GM11168 (cell line): ENCODE measurements at regions not wholly inside any gene's neighbourhood (a gene's known extent, or its start where the extent isn't known, plus 50 kb on each side); places are given as distances from the start of the nearest gene placed in this dataset.

ENCODE experiments used
- in situ Hi-C: fragments of 300-500 bp; cut with MboI; formaldehyde crosslinking; loops from one replicate; pipeline ENCODE4 v1.12.0; 2022; ENCODE audit warnings: low sequenced_read_pairs; ENCODE audit not compliant: unreplicated experiment

DNA sequence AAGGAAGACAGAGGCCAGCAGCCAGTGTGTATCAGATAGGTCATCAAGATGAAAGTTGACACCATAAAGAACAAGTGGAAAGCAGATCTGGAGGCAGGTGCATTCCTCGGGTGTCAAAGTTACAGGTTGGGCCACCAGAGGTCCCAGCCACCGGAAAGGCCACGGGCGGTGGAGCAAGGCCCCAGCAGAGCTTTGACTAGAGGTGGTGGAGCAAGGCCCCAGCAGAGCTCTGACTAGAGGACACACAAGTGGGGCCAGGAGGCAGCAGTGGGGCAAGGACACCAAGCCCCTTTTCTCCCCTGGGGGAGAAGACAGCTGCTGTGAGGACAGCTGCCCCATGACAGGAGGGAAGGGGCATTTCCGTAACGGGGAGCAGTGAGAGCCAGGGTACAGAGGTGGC lies 115.1 kb downstream of the GYPC start:
- in situ Hi-C loops: loop anchor here (25.0 kb wide), 1 partner anchor 509 kb away; no protein-coding TSS in a partner anchor

DNA sequence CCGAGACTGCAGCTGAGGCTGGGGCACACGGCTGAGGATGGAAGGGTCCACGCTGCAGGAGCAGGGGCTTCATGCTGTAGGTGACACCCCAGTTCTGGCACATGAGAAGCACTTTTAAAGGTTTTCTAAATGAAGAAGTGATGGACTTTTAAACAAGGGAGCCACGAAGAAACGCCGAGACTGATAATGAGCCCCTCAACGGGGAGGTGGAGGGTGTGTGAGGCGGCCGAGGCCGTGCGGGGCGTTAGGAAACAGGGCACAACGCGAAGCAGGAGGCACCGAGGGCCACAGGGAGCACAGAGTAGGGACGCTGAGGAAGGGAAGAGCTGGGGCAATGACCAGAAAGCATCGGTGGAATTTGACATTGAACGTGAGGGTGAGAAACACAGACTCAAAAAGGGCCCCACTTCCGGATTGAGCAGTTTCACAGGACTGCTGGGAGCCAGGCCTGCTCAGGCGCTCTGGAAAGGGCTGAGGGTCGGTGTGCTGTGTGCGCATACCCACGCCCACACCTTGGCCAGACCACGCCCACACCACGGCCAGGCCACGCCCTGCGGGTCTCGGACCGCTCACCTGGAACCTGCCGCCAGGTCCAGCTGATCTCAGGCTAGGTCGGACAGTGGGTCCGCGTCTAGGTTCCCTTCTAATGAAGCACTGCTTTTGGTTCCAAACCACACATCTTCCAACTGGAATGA lies 115.7 kb downstream of the GYPC start:
- in situ Hi-C loops: loop anchor here (25.0 kb wide), 1 partner anchor 509 kb away; no protein-coding TSS in a partner anchor

DNA sequence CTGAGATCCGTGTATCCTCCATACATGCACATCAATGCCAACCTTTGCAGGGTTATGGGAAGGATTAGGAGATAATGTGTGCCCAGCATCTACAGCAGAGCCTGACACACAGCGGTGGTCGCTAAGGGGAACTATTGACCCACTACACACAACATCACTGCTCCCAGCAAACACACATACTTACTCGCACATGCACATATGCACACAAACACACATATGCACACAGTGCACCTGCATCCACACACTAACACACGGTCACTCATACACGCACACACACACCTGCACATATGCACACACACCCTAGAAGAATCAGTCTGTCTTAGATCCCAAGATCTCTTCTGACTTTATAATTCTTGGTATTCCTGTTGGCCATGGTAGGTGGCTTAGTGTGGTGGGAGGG lies 118.3 kb downstream of the GYPC start:
- in situ Hi-C loops: loop anchor here (25.0 kb wide), 1 partner anchor 512 kb away; no protein-coding TSS in a partner anchor

DNA sequence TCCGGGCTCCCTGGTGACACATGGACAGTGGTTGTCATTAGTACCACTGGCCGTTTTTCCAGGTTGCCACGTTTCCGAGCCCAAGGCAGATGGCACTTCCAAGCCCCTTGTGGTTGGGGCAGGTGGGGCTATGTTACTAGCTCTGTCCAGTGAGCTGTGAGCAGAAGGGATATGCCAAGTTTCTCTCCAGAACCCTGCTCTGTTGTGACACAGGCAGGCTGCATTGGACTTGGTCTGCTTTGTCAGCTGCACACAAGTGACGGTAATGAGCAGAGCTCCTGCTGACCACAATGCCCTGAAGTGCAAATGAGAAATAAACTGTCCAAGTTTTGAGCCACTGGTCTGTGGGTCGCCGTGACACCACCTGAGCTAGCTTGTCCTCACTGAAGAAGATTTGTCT lies 118.8 kb downstream of the GYPC start:
- in situ Hi-C loops: loop anchor here (5.0 to 25.0 kb wide), 2 partner anchors 252 to 512 kb away; no protein-coding TSS in a partner anchor

DNA sequence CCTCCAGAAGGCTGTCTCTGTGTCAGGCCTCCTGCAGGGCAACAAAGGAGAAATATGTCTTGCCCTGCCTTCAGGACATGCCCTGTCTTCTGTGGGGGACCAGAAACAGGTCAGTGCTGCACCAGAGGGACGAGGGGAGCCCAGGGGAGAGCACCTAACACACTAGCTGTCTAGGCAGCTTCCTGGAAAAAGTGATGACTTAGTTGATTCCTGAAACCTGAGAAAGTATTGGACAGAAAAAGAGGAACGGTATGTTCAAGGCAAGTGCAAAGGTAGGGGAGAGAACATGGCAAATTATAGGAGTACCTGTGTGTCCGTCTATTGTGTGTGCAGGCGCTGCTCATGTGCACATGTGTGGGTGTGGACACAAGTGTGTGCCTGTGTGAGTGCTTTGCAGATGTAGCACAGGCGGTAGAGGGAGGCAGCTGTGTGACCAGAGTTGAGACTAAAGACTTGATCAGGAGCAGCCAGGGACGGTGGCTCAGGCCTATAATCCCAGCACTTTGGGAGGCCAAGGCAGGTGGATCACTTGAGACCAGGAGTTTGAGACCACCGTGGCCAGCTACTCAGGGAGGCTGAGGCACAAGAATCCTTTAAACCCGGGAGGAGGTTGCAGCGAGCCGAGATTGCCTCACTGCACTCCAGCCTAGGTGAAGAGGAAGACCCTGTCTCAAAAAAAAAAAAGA lies 119.5 kb downstream of the GYPC start:
- in situ Hi-C loops: loop anchor here (5.0 kb wide), 1 partner anchor 253 kb away; no protein-coding TSS in a partner anchor

DNA sequence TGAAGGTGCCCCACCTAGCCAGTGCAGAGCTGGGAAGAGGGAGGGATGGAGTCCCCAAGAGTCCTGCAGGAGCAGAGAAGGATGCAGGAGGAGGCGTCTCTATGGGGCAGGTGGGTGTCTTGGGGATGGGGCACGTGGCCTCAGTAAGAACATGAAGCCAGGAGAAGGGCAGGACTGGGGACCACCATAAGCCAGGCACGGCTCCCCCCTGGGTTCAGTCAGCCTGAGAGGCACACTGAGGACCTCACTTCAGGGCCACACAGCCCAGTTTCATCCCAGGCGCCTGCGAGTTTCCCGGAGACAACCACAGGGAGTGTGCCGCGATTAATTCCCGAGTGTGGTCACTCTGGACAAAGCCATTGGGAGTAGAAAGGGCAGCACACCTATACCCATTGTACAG lies 120.3 kb downstream of the GYPC start:
- in situ Hi-C loops: loop anchor here (5.0 kb wide), 1 partner anchor 254 kb away; no protein-coding TSS in a partner anchor

DNA sequence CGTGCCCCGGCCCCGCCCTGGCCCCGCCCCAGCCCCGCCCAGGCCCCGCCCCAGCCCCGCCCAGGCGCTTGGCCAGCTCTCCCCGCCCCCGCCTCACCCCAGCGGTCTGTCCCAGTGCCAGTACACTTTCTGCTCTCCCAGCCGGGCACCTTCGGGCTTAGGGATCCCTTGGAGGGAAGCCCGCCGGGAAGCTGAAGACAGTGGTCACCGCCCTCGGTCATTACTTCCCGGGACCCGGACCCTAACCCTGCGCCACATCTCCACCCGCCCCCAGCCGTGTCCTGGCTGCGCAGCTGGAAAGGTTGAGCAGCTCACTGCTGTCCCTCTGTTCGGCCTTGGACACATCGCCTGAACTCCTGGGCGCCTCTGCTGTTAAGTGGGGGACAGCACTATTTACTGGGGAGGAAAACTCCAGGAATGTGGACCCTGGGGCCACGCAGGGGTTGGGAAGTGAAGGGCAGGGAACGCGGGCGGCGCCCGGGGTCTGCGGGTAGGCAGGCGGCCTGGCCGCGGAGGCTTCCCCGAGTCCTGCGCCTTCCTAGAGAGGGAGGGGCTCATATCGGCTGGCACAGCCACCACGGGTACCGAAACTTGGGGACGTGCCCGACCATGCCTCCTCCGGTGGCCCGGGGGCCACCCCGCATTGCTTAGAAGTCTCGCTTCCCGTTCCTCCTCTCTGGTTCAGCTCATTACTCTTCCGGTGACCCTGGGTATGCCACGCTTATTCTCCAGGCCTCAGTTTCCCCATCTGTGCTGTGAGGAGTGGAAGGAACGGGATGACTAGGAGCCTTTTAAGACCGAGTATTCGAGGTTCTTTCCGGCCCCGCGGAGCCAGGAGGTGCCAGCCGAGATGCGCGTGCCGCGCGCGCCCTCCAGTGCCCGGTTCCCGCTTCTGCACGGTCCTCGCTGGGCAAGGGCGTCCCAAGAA lies 121.0 kb downstream of the GYPC start:
- in situ Hi-C loops: loop anchor here (5.0 kb wide), 1 partner anchor 255 kb away; no protein-coding TSS in a partner anchor

DNA sequence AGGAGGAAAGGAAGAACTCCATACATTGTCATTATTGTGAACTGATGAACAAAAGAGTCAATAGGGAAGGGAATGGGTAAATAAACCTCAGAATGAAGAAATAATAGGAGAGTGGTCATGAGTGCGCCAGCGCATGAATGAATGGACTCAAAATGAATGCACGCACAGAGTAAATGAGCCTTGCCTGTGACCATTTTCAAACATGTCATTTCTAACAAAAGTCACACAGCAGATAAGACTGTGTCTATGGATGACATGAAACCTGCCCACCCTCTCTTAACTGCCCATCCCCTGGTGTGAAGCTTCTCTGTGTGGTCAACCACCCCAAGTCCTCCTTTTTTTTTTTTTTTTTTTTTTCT lies 121.1 kb upstream of the TEX51 start:
- in situ Hi-C loops: loop anchor here (5.0 kb wide), 1 partner anchor 255 kb away; no protein-coding TSS in a partner anchor

DNA sequence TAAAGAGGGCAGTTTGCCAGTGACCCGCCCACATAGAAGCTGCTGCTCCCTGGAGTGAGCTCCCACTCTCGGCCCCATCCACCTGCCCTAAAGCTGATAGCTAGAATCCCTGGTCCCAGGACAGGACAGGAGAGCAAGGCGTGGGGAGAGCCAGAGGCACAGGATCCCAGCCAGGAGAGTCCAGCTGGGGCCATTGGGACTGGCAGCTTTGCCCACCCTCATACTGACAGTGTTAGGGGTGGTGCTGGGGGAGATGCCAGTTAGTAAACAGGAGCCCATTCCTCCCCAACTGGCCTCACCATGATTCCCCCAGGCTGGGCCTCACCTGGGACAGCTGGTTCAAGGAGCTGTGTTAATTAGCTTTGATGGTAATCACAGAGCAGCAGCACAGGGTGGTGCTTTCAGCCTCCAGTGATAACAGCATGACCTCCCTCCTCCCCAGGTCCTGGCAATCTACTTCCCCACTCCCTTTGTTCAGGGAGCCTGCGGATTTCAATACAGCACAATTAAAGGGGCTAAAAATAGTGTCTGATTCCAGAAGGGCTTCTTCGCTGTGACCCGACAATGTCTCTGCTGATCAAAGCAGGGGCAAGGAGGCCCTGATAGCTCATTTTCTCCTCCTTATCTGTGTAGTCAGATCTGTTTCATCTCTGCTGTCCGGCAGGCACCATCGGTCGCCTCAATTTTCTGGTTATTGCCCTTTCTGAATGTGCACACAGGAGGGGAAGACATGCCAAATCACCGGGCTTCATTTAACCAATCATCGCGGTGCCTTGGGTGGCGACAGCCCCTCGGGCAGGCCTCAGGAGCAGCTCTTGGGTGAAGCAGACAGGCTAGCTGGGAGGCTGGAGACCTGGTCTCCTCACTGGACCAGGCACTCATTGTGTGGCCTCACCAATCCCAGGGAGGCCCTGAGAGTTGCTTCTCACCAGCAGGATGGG lies 119.9 kb upstream of the TEX51 start:
- in situ Hi-C loops: loop anchor here (5.0 kb wide), 1 partner anchor 257 kb away; no protein-coding TSS in a partner anchor

DNA sequence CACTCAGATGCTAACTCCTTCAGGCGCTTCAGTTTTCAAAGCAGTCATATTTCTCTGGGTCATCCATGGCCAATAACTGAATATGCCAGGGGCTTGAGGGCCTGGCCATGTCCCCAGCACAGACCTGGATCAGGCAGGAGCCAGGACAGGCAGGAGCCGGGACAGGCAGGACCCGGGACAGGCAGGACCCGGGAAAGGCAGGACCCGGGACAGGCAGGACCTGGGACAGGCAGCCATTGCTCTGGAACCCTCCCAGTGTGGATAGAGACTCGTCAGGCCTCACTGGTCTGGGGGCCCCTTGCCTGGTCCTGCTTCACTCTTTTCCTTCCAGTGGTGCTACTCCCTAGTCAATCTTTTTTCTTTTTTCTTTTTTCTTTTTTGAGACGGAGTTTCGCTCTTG lies 117.5 kb upstream of the TEX51 start:
- in situ Hi-C loops: no loop called here

DNA sequence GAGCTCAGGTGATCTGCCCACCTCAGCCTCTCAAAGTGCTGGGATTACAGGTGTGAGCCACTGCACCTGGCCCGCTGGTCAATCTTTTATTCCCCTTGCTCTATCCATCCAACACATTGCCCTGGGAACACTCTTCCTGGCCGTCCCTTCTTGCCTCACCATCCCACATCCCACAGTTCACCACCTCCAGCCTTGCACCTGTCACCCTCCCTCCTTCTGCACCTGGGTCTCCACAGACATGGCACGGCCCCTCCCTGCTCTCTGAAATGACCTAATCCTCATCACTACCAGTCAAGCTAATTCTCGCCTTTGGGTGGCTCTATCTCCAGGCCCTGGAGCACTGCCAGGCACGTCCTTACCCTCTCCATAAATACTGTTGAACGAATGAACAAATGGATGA lies 116.9 kb upstream of the TEX51 start:
- in situ Hi-C loops: no loop called here

DNA sequence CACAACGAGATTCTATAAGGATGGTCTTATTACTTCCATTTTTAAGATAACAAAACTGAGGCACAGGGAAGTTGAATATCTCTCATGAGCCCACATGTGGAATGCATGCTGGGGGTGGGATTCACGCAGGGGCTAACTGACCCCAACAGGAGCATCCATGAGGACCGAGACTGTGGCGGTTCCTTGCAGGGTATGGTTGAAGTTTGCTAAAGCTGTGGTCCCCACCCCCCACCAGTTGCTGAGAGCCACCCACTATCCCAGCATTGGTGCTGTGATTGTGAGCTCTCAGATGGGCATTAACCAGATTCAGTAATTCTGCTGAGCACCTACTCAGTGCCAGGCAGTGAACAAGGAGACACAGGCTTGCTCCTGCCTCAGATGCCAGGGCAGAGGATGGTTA lies 116.0 kb upstream of the TEX51 start:
- in situ Hi-C loops: no loop called here

DNA sequence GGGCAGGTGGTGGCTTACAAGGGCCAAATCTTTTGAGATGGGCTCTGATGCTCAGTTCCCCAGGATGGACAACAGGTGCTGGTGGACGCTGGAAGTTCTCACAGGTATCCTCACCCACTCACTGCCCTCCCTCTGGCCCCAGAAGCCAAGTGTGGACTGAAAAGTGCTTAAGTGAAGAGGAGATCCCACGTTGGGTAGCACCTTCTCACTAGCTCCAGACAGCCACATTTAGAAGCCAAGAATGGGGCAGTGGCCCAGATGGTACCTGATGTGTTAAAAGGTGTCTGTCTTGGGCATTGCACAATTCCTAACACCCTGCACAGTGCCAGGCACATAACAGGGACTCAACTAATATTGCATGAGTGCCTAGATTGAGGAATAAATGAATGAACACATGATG lies 115.3 kb upstream of the TEX51 start:
- in situ Hi-C loops: no loop called here

DNA sequence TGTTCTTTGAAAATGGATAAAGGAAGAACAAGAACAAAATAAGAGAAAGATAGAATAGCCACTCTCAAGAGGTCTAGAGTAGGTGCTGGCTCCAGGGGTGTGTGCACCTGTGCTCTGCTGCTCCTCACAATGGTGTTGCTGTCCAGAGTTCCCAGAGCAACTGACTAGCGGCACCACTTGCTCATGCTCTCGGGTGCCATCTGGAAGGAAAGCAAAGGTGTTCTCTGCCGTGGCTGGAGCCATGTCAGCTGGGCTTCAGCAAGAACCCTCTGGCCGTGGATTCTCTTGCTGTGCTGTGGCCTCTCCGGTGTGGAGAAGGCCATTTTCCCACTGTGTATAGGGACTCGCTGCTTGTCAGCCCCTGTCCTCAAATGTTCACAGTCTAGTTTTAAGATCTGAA lies 114.6 kb upstream of the TEX51 start:
- in situ Hi-C loops: no loop called here

DNA sequence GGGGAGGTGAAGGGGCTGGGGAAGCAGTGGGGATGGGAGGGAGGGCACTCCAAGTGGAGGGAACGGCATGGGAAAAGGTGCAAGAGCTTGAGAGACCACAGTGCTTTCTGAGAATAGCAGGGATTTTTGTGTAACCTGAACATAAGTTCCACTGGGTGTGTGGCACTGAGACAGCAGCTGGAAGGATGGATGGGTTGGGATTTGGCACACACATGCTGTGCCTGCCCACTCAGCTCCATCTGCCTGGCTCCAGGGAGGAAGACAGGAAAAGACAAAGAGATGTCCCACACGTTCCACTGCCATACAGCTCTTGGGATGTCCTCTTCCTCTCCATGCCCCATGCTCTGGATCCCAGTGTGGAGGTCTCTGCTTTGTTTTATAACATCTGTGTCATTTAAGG lies 114.1 kb upstream of the TEX51 start:
- in situ Hi-C loops: no loop called here

DNA sequence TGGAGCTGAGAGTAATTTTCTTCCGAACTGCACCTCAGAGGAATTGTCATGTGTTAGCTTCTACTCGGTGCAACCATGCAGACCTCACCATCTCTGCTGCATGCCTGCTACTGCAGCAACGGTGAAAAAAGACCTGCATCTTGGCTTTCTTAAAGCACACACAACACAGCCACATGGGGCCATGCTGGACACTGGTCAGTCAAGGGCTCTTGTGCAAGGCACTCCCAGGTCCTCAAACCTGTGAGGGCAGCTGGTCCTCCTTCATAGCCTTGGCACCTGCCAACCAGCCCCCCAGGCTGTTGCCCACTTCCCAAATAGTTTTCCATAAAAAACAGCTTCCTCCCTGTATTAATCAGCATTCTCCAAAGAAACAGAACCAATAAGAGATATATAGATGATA lies 113.5 kb upstream of the TEX51 start:
- in situ Hi-C loops: no loop called here

DNA sequence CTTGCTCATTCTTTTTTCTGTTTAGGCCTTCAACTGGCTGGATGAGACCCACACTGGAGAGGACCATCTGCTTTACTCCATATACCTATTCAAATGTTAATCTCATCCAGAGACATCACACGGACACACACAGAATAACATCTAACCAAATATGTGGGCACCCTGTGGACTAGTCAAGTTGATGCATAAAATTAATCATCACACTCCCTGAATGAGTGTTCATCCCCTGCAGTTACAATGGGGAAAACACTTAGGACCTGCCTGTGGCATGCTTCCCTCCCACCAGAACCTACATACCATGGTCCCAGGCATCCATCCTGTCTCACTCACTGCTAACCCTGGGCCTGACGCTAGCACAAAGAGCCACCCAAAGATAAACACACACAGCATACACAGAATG lies 112.8 kb upstream of the TEX51 start:
- in situ Hi-C loops: no loop called here

DNA sequence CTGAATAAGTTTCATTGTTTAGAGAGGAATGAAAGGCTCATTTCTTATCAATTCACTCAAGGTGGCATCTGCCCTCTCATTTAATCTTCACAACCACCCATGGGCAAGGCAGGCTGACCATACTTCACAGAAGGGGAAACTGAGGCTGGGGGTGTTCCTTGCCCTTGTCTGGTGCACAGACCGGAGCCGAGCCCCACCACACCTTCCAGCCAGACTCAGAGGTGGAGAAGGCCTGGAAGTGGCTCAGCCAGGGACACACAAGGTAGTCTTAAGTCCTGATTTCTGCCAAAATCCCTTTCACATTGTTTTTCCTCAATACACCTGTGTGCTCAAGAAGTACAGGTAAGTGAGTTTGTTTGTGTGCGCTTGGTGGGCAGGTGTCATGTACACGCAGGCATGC lies 111.9 kb upstream of the TEX51 start:
- in situ Hi-C loops: no loop called here

DNA sequence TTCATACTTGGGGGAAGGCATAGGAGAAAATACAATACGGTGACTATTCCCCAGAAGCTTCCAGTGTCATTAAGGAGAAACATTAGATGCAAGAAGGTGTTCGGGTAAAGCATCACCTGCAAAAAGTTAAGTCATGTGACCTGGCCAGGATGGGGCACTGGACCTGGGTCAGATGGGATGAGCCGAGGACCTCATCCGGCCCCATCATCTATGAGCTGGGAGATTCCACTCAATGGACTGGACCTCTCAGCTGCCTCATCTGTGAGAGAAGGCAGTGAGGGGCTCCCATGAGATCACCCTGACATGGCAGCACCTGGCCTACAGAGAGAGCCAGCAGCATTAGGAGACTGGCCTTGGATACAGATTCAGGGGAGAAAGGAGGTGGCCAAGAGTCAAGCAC lies 111.4 kb upstream of the TEX51 start:
- in situ Hi-C loops: no loop called here
